ENCODE measurements at regions not wholly inside any gene's neighbourhood (a gene's known extent, or its start where the extent isn't known, plus 50 kb on each side); places are given as distances from the start of the nearest gene placed in this dataset.
"Not testable (repeated sequence)": the region's sequence is repeated elsewhere in the genome, so short reads cannot be mapped to it uniquely, and the experiment has no call there.

- DNase-seq = no peak
Observed at GRCh38 chr11:134504146-134504905, 92.3 kb upstream of the B3GAT1 start.

GRCh38 chr11:134503596-134503995 lies 91.6 kb upstream of the B3GAT1 start:
- DNase-seq = no peak

GRCh38 chr11:134503100-134503499 lies 91.1 kb upstream of the B3GAT1 start:
- DNase-seq = no peak

- DNase-seq = no peak
Observed at GRCh38 chr11:134502153-134502550, 90.1 kb upstream of the B3GAT1 start.

- no peak for DNase-seq
Observed at GRCh38 chr11:134501406-134502152, 89.5 kb upstream of the B3GAT1 start.

GRCh38 chr11:134500621-134501020 lies 88.6 kb upstream of the B3GAT1 start:
- DNase-seq = no peak

GRCh38 chr11:134499990-134500389 lies 87.9 kb upstream of the B3GAT1 start:
- no peak for DNase-seq

- peak; percentile 88 for DNase-seq
Observed at GRCh38 chr11:134498326-134499139, 86.5 kb upstream of the B3GAT1 start.

GRCh38 chr11:134497586-134497985 lies 85.5 kb upstream of the B3GAT1 start:
- DNase-seq = peak; percentile 91

GRCh38 chr11:134496058-134496457 lies 84.0 kb upstream of the B3GAT1 start:
- not testable (repeated sequence) for DNase-seq

- DNase-seq = not testable (repeated sequence)
Observed at GRCh38 chr11:134494395-134494794, 82.4 kb upstream of the B3GAT1 start.

GRCh38 chr11:134492411-134492810 lies 80.4 kb upstream of the B3GAT1 start:
- DNase-seq = not testable (repeated sequence)

GRCh38 chr11:134489728-134490127 lies 77.7 kb upstream of the B3GAT1 start:
- no peak for DNase-seq

- DNase-seq = no peak
Observed at GRCh38 chr11:134488913-134489312, 76.9 kb upstream of the B3GAT1 start.

- DNase-seq = no peak
Observed at GRCh38 chr11:134488512-134488911, 76.5 kb upstream of the B3GAT1 start.

- DNase-seq = no peak
Observed at GRCh38 chr11:134487696-134488095, 75.7 kb upstream of the B3GAT1 start.

- no peak for DNase-seq
Observed at GRCh38 chr11:134486704-134487103, 74.7 kb upstream of the B3GAT1 start.

GRCh38 chr11:134486106-134486505 lies 74.1 kb upstream of the B3GAT1 start:
- DNase-seq = no peak

GRCh38 chr11:134485316-134485715 lies 73.3 kb upstream of the B3GAT1 start:
- no peak for DNase-seq

- DNase-seq = no peak
Observed at GRCh38 chr11:134483857-134484256, 71.8 kb upstream of the B3GAT1 start.

- no peak for DNase-seq
Observed at GRCh38 chr11:134483291-134483690, 71.2 kb upstream of the B3GAT1 start.

GRCh38 chr11:134482865-134483264 lies 70.8 kb upstream of the B3GAT1 start:
- no peak for DNase-seq

- no peak for DNase-seq
Observed at GRCh38 chr11:134481933-134482527, 70.0 kb upstream of the B3GAT1 start.
